HG03460 (cell line): ENCODE measurements at regions not wholly inside any gene's neighbourhood (a gene's known extent, or its start where the extent isn't known, plus 50 kb on each side); places are given as distances from the start of the nearest gene placed in this dataset.

ENCODE experiments used
- ATAC-seq: cut with Tn5 transposase; IDR thresholded peaks from one replicate; pipeline ENCODE4 v1.9.1; 2021; ENCODE audit not compliant: unreplicated experiment

DNA sequence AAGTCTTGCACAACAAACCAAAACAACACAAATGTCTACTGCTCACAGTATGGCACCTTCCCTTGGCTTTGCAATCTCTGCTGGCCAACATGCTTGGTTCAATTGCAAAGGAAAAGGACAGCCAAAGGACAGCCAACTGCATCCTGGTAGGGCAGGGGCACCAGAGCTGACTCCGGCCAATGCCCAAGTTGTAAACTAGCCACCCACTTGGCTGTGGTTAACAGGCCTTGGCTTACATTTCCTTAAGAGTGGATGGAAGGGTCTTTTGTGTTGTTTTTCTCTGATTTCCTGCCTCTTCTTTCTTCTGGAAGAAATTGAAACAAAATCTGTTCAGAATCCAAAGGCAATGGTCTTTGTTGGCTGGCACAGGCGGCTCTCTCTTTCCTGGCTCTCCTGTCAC is 119.1 kb upstream of the TRIB2 start:
- ATAC-seq: no peak

DNA sequence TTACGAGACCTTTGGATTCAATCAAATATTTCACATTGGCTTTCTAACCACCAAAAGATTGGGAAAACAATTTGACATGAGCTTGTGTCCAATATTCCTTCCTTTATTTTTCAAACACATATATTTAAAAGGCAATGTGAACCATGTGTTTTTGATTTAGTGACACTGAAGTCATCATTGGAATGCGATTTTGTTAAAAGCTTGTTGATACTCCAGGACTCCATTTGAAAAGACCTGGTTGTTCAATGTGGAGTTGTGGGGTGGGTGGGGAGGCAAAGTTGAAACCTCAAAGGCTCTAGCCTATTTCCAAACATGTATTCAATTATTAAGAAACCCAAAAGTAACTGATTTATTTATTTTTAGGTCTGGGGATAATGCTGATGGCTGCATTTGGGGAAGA is 114.1 kb upstream of the TRIB2 start:
- no peak for ATAC-seq

DNA sequence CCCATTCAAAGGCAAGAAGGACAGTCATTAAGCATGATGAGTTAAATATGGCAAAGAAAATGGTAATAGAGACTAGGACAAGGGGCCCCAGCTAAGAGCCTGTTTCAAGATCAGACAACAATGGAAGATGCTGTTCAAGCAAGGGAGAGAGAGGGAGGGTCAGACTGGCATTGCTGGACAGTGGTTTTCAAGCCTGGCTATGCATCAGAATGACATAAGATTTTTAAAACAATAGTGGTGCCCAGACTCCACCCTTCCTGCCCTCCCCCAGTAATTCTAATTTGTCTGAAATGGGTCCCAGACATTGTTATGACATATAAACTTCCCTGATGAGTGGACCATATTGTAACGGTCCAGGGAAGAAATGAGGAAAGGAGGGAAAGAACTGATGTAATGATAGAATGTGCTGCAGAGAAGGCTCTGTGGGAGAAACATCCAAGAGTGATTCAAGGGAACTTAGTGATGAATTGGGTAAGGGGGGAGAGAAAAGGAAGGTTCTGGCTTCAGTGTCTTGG is 112.9 kb upstream of the TRIB2 start:
- no peak for ATAC-seq

DNA sequence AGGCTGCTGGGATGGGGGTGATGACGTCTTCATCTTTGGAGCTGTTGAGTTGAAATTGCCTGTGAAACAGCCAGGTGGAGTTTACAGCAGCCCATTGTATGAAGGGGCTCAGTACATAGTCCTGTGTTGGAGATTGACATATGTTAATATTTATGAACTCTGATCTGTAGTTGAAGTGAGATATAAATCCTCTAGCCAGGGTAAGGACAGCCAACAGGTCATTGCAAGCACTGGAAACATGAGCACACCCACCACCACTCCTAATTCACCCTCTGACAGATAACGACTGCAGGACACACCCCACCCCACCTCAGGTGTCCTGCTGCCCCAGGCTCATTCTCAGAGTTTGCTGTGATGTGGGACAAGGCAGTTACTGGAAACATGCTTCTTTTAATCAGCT is 112.4 kb upstream of the TRIB2 start:
- ATAC-seq: no peak

DNA sequence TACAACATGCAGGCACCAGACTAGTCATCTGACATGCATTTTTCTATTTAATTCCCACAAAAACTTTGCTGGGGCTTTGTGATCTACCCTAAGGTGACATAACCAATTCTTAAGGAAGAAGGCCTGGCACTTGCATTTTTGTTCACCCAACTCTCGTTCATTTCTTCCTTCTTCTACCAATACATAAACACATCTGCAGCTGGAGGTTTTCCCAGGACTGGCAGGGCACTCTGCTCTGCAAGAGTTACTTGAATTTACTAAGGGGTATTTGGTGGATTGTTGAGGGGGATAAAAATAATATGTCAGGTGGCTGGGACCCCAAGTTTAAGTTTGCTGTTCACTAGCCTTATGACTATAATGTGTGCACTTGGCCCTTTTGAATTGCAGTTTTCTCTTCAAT is 111.4 kb upstream of the TRIB2 start:
- no peak for ATAC-seq

DNA sequence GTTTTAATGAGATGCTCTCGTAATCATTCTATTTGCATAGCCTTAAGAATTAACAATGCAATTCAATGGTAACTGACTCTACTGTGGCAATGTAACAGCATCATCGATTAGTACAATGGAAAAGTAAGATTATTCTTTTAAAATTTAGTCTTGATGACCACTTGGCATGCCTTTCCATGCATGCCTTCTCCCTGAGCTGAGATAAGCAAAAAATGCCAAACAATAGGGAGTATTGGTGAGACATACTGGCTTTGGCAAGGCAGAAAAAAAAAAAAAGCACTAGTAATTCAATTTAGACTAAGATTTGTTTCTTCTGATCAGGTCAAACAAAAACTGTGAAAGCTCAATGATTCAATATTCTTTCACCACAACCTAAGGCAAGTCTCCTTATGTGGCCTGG is 110.8 kb upstream of the TRIB2 start:
- no peak for ATAC-seq

DNA sequence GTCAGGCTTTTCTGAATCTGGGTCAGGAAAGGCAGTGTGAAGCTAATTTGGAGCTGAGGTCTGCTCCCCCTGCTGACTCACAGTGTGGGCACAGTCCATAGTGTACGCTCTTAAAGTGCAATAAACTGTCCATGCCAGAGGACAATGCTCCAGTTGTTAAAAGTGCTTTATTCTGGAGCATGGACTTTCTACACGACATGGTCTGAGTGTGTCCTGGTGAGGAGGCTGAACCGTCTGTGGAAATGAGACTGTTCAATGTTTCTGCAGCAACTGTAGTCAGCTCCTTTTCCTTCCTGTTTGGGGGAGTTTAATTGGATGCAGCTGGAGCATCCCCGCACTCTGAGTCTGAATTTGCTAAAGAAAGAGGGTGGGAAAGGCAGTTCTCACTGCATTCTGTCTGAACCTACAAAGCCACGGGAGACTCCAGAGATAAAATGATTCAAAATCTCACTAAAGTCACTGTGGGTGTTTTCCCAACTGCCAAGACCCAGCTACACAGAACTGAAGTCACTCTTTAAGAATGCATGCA is 110.2 kb upstream of the TRIB2 start:
- ATAC-seq: no peak

DNA sequence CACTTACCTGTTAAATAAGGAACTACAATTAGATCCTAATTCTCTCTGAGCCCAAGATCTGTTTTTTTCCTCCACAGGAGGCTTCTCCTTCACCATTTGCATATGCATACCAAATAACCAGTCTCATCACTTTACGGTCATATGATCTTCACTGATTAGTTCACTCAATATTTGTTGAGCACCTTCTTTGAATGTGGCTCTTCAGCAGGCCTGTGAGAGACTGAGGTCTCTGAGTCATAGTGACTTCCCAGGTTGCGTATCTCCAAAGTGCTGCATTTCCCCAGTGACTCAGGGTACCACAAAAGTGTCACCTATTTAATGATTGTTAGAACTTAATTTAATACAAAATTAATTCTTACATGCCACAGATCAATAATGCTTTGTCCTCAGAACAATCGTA is 108.8 kb upstream of the TRIB2 start:
- no peak for ATAC-seq

DNA sequence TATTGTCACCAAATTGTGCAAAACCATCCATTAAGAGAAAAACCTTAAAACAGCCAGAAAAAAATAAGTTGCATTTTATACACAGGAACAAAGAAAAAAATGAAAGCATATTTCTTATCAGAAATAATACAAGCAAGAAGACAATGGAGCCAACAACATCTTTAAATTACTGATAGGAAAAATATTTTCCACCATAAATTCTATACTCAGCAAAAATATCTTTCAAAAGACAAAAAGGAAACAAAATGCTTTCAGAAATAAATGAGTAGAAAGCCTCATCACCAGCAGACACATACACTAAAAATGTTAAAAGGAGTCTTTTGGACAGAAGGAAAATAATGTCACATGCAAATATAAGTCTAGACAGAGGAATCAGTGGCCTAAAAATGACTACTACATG is 106.4 kb upstream of the TRIB2 start:
- no peak for ATAC-seq

DNA sequence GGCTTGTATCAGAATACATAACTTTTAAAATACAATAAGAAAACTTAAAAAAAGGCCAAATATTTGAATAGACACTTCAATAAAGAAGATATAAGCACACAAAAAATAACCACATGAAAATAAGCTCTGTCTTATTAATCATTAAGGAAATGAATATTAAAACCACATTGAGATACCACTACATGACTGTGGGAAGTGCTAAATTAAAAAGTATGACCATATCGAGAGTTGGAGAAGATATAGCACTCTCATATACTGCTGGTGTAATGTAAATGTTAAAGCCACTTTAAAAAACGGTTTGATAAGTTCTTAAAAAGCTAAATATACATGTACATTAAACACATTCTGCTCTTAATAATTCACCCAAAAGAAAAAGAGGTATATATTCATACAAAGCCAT is 104.6 kb upstream of the TRIB2 start:
- no peak for ATAC-seq

DNA sequence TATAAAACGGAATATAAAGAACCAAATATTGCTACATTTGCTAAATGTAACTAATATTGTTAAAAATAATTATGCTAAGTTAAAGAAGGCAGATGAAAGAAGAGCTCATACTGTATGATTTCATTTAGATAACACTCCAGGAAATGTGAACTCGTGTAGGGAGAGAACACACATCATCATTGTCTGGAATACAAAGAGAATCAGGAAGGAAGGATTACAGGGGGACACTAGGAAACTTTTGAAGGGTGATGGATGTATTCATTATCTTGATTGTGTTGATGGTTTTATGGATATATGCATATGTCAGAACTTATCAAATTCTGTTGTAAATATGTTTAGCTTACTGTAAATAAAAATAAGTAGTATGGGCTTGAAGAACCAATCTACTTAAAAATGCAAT is 104.1 kb upstream of the TRIB2 start:
- no peak for ATAC-seq

DNA sequence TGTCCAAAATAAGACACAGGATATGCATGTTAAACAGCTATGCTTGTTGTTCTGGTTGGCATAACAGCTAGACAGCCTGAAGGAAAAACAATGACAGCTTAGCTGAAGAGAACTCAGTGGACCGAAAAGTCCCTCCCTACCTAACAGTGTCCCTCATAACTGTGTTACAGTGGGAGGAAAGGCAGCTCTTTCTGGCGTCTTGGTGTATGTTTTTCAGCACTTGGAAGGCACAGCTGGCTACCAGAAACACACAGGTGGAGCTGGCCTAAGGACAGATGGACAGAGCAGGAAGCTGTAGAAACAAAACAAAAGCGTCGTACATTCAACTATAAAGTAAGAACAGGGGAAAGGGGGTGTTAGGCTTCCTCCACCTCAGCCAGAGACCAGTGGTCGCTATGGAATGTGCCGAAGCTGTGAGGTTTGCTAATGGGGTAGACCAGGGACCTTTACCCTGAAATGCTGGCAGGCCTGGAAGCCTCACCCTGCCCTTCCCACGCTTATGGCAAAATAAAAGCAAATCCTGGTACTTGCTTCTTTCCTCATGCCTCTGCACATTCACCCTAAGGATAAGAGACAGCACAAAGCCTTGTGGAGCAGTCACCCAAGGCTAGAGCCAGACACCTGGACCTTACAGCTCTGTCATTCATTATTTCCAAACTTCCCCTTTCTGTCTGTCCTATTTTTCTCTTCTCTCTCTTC is 103.5 kb upstream of the TRIB2 start:
- ATAC-seq: no peak

DNA sequence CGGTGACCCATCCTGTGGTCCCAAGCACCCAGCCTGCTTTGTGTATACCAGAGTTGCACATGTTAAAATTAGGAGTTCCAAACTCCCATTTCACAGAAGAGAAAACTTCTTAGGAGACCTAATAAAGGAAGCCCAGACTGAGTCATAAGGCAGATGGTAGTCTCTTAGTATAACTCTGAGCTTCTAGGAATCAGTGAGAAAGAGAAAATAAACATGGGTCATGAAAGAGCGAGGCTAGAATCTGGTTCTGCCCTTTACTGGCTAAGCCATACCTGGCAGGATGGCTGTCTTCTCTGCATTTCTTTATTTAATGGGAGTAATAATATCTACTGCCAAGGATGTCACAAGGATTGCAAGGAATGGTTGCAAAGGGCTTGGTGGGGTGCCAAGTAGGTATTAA is 101.2 kb upstream of the TRIB2 start:
- no peak for ATAC-seq

DNA sequence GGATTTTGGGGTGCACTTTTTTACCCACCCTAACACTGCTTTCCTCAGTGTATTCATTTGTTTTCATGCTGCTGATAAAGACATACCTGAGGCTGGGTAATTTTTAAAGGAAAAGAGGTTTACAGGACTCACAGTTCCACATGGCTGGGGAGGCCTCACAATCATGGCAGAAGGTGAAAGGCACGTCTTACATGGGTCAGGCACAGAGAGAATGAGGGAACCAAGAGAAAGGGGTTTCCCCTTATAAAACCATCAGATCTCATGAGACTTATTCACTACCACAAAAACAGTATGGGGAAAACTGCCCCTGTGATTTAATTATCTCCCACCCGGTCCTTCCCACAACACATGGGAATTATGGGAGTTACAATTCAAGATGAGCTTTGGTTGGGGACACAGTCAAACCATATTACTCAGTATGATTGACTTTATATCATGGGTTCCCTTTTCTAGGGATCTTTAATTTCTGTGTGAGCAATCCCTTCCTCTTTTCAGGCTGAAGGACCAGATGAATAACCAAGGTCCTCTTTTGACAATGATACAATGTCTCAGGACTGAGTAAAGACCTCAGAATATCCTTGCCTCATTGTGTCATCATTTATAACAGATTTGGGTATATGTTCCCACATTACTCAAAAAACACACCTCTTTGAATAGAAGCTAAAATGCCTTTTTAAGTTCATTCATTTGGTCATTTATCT is 100.1 kb upstream of the TRIB2 start:
- ATAC-seq: no peak

DNA sequence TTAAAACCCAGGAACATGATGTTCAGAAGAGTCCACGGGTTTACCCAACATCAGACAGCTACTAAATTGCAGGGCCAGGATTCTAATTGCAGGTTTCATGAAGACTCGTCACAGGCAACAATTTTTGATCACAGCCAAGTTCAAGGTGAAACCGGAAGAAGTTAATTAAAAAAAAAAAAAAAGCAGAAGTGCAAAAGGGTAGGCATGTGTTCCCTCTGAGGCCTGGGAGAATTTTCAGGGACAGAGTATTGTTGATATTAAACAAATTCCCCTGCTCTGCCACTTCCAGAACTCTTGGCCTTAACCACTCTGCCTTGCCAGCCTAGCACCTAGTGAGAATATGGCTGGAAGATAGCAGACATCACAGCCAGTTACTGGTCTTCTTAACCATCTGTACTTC is 99.4 kb upstream of the TRIB2 start:
- no peak for ATAC-seq

DNA sequence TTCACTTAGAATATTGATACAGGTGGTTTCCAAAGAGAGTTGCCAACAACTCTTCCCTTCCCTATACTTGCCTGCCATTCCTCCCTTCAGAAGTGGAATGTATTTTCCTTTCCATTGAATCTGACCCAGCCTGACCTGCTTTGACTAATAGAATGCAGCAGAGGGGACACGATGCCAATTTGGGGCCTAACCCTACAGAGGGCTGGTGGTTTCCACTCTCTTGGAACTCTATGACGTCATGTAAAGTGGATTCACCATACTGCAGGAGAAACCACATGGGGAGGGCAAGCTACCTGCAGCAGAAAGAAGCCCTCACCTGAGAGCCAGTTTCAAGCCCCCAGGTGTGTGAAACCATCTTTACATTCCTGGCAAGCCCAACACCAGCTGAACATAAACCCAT is 98.9 kb upstream of the TRIB2 start:
- no peak for ATAC-seq

DNA sequence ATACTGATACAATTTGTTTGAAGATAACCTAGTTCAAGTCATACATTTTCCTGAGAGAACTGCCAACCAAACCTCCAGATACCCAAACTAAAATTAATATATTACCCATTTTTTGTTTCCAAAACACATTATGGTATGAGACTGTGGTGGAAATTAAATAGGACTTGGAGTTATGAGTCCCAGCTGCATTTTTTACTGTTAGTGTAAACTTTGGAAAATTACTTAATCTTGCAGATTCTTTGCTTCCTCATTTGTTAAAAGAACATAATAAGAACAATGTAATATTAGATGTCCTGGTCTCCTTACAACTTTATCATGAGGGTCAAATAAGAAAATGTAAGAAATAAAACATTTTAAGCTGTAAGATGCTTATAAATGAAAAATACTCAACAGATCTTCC is 98.2 kb upstream of the TRIB2 start:
- ATAC-seq: no peak

DNA sequence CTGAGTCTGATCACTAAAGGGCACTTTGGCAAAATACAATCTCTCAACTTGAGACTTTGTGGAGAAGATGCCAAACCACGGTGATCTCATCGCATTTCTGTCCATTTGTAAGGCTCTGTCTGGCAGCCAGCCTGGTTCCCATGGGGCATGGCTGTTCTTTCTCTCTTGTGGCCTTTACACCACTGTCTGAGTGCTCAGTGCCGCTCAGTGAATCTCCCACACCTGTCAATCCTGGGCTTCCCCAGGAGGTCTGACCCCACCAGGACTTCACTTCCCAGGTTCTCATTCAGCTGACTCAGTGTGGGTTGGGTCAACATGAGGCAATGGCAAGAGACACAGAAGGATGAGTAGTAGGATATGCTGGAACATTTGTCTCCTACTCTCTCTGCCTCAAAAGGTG is 96.8 kb upstream of the TRIB2 start:
- no peak for ATAC-seq

DNA sequence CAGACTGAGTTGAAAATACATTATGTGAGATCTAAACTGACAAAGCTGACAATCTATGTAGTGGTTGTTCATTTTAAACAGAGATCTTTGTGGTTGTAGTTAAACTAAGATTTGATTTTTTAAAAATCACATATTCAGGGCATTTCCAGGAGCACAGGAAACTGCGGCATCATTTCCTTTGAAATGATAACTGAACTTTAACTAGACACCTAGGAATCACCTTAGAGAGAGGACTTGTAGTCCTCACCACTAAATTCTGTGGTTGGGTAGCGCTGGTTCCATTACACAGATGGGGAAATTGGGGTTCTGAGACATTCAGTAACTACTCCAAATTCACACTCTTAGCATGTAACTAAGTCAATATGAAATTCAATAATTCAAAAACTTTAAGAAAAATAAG is 96.0 kb upstream of the TRIB2 start:
- ATAC-seq: no peak

DNA sequence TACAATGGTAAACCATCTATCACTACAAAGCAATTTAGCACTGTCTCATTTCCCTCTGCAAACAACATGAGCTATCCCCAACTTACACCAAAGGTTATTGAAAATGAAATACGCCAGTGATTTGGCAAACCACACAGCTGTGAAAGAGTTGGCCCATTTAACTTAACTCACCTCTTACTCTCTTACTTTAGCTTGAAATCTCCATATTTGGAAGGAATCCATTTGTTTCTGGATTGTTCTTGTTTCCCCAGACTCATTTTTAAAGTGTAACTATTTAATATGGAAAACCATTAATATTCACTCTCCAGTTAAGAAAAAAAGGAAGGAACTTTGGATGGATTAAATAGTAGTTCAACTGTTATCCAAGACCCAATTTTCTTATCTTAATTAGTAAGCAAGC is 93.7 kb upstream of the TRIB2 start:
- no peak for ATAC-seq

DNA sequence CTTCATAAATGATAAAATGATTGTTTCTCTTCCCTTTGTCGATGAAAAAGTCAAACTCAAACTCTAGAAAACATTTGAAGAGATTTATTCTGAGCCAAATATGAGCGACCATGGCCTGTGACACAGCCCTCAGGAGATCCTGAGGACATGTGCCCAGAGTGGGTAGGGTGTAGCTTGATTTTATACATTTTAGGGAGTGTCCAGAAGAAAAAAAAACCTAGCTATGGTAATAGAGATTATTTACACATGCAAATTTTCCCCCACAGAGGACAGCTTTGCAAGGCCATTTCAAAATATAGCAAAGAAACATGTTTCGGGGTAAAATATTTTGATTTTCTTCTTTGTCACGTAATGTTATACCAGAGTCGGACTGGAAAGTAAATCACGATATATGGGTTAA is 92.4 kb upstream of the TRIB2 start:
- ATAC-seq: no peak

DNA sequence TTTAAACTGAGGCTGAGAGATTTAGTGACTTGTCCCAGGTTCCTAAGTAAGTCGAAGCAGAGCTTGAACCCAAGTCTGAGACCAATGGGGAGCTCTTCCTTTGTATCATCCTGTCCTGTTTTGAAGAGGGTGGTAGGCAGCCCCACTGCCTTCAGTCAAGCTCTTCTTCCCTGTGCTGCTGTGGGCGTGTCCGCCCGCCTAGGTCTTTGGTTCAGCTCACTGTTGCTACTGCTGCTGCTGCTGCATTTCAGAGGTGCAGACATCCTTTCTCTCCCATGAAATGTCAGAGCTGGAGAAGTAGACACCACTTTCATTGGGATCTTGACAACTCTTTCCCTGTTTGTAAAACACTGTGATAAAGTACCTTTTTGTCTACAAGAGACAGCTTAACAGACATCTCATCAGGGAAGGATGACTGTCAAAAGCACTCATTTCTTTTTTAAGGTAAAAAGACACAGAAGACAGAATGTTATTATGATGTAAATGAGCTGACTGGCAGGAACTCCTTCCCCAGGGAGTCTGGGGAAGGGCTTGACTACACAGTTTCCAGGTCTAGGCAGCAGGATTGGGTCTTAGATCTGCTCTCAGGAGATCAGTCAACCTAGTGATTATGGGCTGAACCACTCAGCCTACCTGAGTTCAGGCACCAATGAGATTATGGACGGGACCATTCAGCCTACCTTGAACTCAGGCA is 91.7 kb upstream of the TRIB2 start:
- ATAC-seq: no peak
